Activated CD4-positive, alpha-beta T cell treated with anti-CD3 and anti-CD28 coated beads, Interleukin-2, amount 10 ng/mL, durations not matched to agents 24 days and 14 days (primary cell): ENCODE measurements at regions not wholly inside any gene's neighbourhood (a gene's known extent, or its start where the extent isn't known, plus 50 kb on each side); places are given as distances from the start of the nearest gene placed in this dataset.
"Not testable (repeated sequence)": the region's sequence is repeated elsewhere in the genome, so short reads cannot be mapped to it uniquely, and the experiment has no call there.

ENCODE experiments used
- DNase-seq: peaks from one replicate; pipeline ENCODE4 v3.0.0; 2022
- H3K27ac Mint-ChIP-seq: one replicate; pipeline ENCODE4 v1.8.0; 2022; ENCODE audit warnings: mild to moderate bottlenecking, mixed read lengths
- H3K27me3 Mint-ChIP-seq: one replicate; pipeline ENCODE4 v1.8.0; 2022; ENCODE audit warnings: mixed read lengths
- H3K36me3 Mint-ChIP-seq: one replicate; pipeline ENCODE4 v1.8.0; 2022; ENCODE audit warnings: low read depth, mild to moderate bottlenecking, mixed read lengths
- H3K4me1 Mint-ChIP-seq: one replicate; pipeline ENCODE4 v1.8.0; 2021; ENCODE audit warnings: mixed read lengths
- H3K4me3 Mint-ChIP-seq: one replicate; pipeline ENCODE4 v1.8.0; 2022; ENCODE audit warnings: mild to moderate bottlenecking, moderate library complexity, mixed read lengths
- H3K9me3 Mint-ChIP-seq: one replicate; pipeline ENCODE4 v1.8.0; 2021; ENCODE audit warnings: mixed read lengths
- intact Hi-C: fragments of 100-400 bp; cut with micrococcal nuclease; formaldehyde crosslinking; loops from one replicate; pipeline ENCODE4 v1.15.1; 2023

- no peaks in the 10 kb centered on the region for H3K9me3 Mint-ChIP-seq
- intact Hi-C loops, result no loop called here
- no peak for DNase-seq
- no peaks in the 10 kb centered on the region for H3K36me3 Mint-ChIP-seq
- no peaks in the 10 kb centered on the region for H3K27me3 Mint-ChIP-seq
- no peak overlapping the region for H3K27ac Mint-ChIP-seq
- no peaks in the 10 kb centered on the region for H3K4me1 Mint-ChIP-seq
- H3K4me3 Mint-ChIP-seq, result no peak overlapping the region
Observed at GRCh38 chr2:21194147-21194546, 70.4 kb downstream of the TDRD15 start.

- H3K36me3 Mint-ChIP-seq, result no peaks in the 10 kb centered on the region
- no peak overlapping the region for H3K4me3 Mint-ChIP-seq
- H3K9me3 Mint-ChIP-seq, result no peaks in the 10 kb centered on the region
- intact Hi-C loops, result no loop called here
- no peaks in the 10 kb centered on the region for H3K27me3 Mint-ChIP-seq
- H3K27ac Mint-ChIP-seq, result no peak overlapping the region
- no peaks in the 10 kb centered on the region for H3K4me1 Mint-ChIP-seq
- no peak for DNase-seq
Observed at GRCh38 chr2:21194858-21195271, 71.1 kb downstream of the TDRD15 start.

- intact Hi-C loops, result no loop called here
- H3K36me3 Mint-ChIP-seq, result no peaks in the 10 kb centered on the region
- no peak overlapping the region for H3K27ac Mint-ChIP-seq
- no peaks in the 10 kb centered on the region for H3K27me3 Mint-ChIP-seq
- H3K4me3 Mint-ChIP-seq, result no peak overlapping the region
- no peaks in the 10 kb centered on the region for H3K4me1 Mint-ChIP-seq
- no peaks in the 10 kb centered on the region for H3K9me3 Mint-ChIP-seq
- no peak for DNase-seq
Observed at GRCh38 chr2:21195326-21195725, 71.6 kb downstream of the TDRD15 start.

- no peaks in the 10 kb centered on the region for H3K27me3 Mint-ChIP-seq
- no peaks in the 10 kb centered on the region for H3K4me1 Mint-ChIP-seq
- H3K27ac Mint-ChIP-seq, result no peak overlapping the region
- H3K9me3 Mint-ChIP-seq, result no peaks in the 10 kb centered on the region
- DNase-seq, result no peak
- intact Hi-C loops, result no loop called here
- no peak overlapping the region for H3K4me3 Mint-ChIP-seq
- H3K36me3 Mint-ChIP-seq, result no peaks in the 10 kb centered on the region
Observed at GRCh38 chr2:21198637-21199036, 74.9 kb downstream of the TDRD15 start.

GRCh38 chr2:21203976-21204375, 80.2 kb downstream of the TDRD15 start:
- H3K4me1 Mint-ChIP-seq, result no peaks in the 10 kb centered on the region
- no peaks in the 10 kb centered on the region for H3K27me3 Mint-ChIP-seq
- no peak overlapping the region for H3K27ac Mint-ChIP-seq
- no peaks in the 10 kb centered on the region for H3K36me3 Mint-ChIP-seq
- no peaks in the 10 kb centered on the region for H3K9me3 Mint-ChIP-seq
- H3K4me3 Mint-ChIP-seq, result no peak overlapping the region
- no peak for DNase-seq
- intact Hi-C loops, result no loop called here

GRCh38 chr2:21214085-21214484, 90.3 kb downstream of the TDRD15 start:
- H3K27me3 Mint-ChIP-seq, intact Hi-C loops, H3K4me1 Mint-ChIP-seq, DNase-seq, H3K36me3 Mint-ChIP-seq, H3K4me3 Mint-ChIP-seq, H3K9me3 Mint-ChIP-seq, H3K27ac Mint-ChIP-seq: not testable (repeated sequence)

GRCh38 chr2:21217442-21217841, 93.7 kb downstream of the TDRD15 start:
- no peaks in the 10 kb centered on the region for H3K27me3 Mint-ChIP-seq
- no peaks in the 10 kb centered on the region for H3K36me3 Mint-ChIP-seq
- no peak for DNase-seq
- H3K4me1 Mint-ChIP-seq, result no peaks in the 10 kb centered on the region
- H3K27ac Mint-ChIP-seq, result no peak overlapping the region
- no peaks in the 10 kb centered on the region for H3K9me3 Mint-ChIP-seq
- intact Hi-C loops, result no loop called here
- H3K4me3 Mint-ChIP-seq, result no peak overlapping the region

- Mint-ChIP-seq H3K4me3 (no peak overlapping the region), H3K4me1 (no peaks in the 10 kb centered on the region), H3K36me3 (no peaks in the 10 kb centered on the region), H3K27ac (no peak overlapping the region), H3K9me3 (no peaks in the 10 kb centered on the region), H3K27me3 (no peaks in the 10 kb centered on the region)
- intact Hi-C loops, result no loop called here
- no peak for DNase-seq
Observed at GRCh38 chr2:21220930-21221329, 97.2 kb downstream of the TDRD15 start.

GRCh38 chr2:21223618-21224017, 99.8 kb downstream of the TDRD15 start:
- no peaks in the 10 kb centered on the region for H3K36me3 Mint-ChIP-seq
- no peak overlapping the region for H3K27ac Mint-ChIP-seq
- H3K4me1 Mint-ChIP-seq, result no peaks in the 10 kb centered on the region
- intact Hi-C loops, result no loop called here
- no peaks in the 10 kb centered on the region for H3K27me3 Mint-ChIP-seq
- H3K4me3 Mint-ChIP-seq, result no peak overlapping the region
- no peaks in the 10 kb centered on the region for H3K9me3 Mint-ChIP-seq
- no peak for DNase-seq

GRCh38 chr2:21228041-21228895, 104.5 kb downstream of the TDRD15 start:
- no peaks in the 10 kb centered on the region for H3K4me1 Mint-ChIP-seq
- H3K9me3 Mint-ChIP-seq, result no peaks in the 10 kb centered on the region
- H3K36me3 Mint-ChIP-seq, result no peaks in the 10 kb centered on the region
- H3K27me3 Mint-ChIP-seq, result no peaks in the 10 kb centered on the region
- H3K4me3 Mint-ChIP-seq, result no peak overlapping the region
- DNase-seq, result no peak
- intact Hi-C loops, result no loop called here
- H3K27ac Mint-ChIP-seq, result no peak overlapping the region

GRCh38 chr2:21229302-21229701, 105.5 kb downstream of the TDRD15 start:
- Mint-ChIP-seq H3K4me3 (no peak overlapping the region), H3K27me3 (no peaks in the 10 kb centered on the region), H3K9me3 (no peaks in the 10 kb centered on the region), H3K4me1 (no peaks in the 10 kb centered on the region), H3K27ac (no peak overlapping the region), H3K36me3 (no peaks in the 10 kb centered on the region)
- no peak for DNase-seq
- intact Hi-C loops, result no loop called here

- H3K27me3 Mint-ChIP-seq, result no peaks in the 10 kb centered on the region
- no peak overlapping the region for H3K4me3 Mint-ChIP-seq
- no peak for DNase-seq
- no peak overlapping the region for H3K27ac Mint-ChIP-seq
- H3K9me3 Mint-ChIP-seq, result no peaks in the 10 kb centered on the region
- H3K4me1 Mint-ChIP-seq, result no peaks in the 10 kb centered on the region
- no peaks in the 10 kb centered on the region for H3K36me3 Mint-ChIP-seq
- intact Hi-C loops, result no loop called here
Observed at GRCh38 chr2:21230140-21230539, 106.4 kb downstream of the TDRD15 start.

GRCh38 chr2:21231985-21232384, 108.2 kb downstream of the TDRD15 start:
- intact Hi-C loops, result no loop called here
- Mint-ChIP-seq H3K4me1 (no peaks in the 10 kb centered on the region), H3K27ac (no peak overlapping the region), H3K27me3 (no peaks in the 10 kb centered on the region), H3K9me3 (no peaks in the 10 kb centered on the region), H3K4me3 (no peak overlapping the region), H3K36me3 (no peaks in the 10 kb centered on the region)
- DNase-seq, result no peak

- H3K27ac Mint-ChIP-seq, result no peak overlapping the region
- intact Hi-C loops, result no loop called here
- H3K4me1 Mint-ChIP-seq, result no peaks in the 10 kb centered on the region
- no peak overlapping the region for H3K4me3 Mint-ChIP-seq
- DNase-seq, result no peak
- no peaks in the 10 kb centered on the region for H3K9me3 Mint-ChIP-seq
- H3K27me3 Mint-ChIP-seq, result no peaks in the 10 kb centered on the region
- no peaks in the 10 kb centered on the region for H3K36me3 Mint-ChIP-seq
Observed at GRCh38 chr2:21233194-21233593, 109.4 kb downstream of the TDRD15 start.

- no peak for DNase-seq
- Mint-ChIP-seq H3K27me3 (no peaks in the 10 kb centered on the region), H3K4me3 (no peak overlapping the region), H3K9me3 (no peaks in the 10 kb centered on the region), H3K36me3 (no peaks in the 10 kb centered on the region), H3K27ac (no peak overlapping the region), H3K4me1 (no peaks in the 10 kb centered on the region)
- intact Hi-C loops, result no loop called here
Observed at GRCh38 chr2:21234001-21234400, 110.2 kb downstream of the TDRD15 start.
